CD14-positive monocyte (primary cell): ENCODE measurements at regions not wholly inside any gene's neighbourhood (a gene's known extent, or its start where the extent isn't known, plus 50 kb on each side); places are given as distances from the start of the nearest gene placed in this dataset.

Experiments
- DNase-seq, 3 donors: peaks; one replicate each; pipeline ENCODE4 v3.0.0-alpha.2; 2011 to 2022
- H2AFZ ChIP-seq: 2 replicates; pipeline ENCODE4 v1.6.0; 2012; ENCODE audit warnings: mild to moderate bottlenecking, low read depth, low read length, inconsistent platforms; ENCODE audit not compliant: insufficient read depth, poor library complexity, severe bottlenecking
- H3K27ac ChIP-seq, 2 donors: 1 replicate in 1 of 2; 2 replicates in 1 of 2; pipeline ENCODE4 v1.5.1; 2012 to 2013; ENCODE audit warnings: low read length in 2 of 2, control low read depth in 1 of 2, inconsistent platforms in 1 of 2, low read depth in 1 of 2, mild to moderate bottlenecking in 1 of 2
- H3K27me3 ChIP-seq, 2 donors: one replicate each; pipeline versions ENCODE4 v1.6.0 to v1.6.1; 2011 to 2013; ENCODE audit warnings: low read length in 2 of 2; ENCODE audit not compliant: control insufficient read depth in 2 of 2, insufficient read depth in 2 of 2
- H3K36me3 ChIP-seq, 2 donors: replicated peaks in 1 of 2; 1 replicate in 1 of 2; 2 replicates in 1 of 2; pipeline versions ENCODE4 v1.5.1 to v1.6.1; 2012 to 2013; ENCODE audit warnings: low read length in 2 of 2, control low read depth in 1 of 2, inconsistent platforms in 1 of 2, mild to moderate bottlenecking in 1 of 2; ENCODE audit not compliant: insufficient read depth in 2 of 2, control insufficient read depth in 1 of 2
- H3K4me1 ChIP-seq, 2 donors: 1 replicate in 1 of 2; 2 replicates in 1 of 2; pipeline versions ENCODE4 v1.5.1 to v1.6.1; 2012 to 2013; ENCODE audit warnings: low read length in 2 of 2, control low read depth in 1 of 2, inconsistent platforms in 1 of 2, mild to moderate bottlenecking in 1 of 2, moderate library complexity in 1 of 2; ENCODE audit not compliant: insufficient read depth in 2 of 2, control insufficient read depth in 1 of 2
- H3K4me2 ChIP-seq: replicated peaks from 2 replicates; pipeline ENCODE3; 2012; ENCODE audit warnings: low read length, moderate library complexity, mild to moderate bottlenecking; ENCODE audit not compliant: poor library complexity, severe bottlenecking; ENCODE audit errors: extremely low read depth
- H3K4me3 ChIP-seq, 3 experiments: fragments of 200-600 bp in 1 of 3; sonication (generic) in 1 of 3; replicated peaks in 1 of 3; 1 replicate in 2 of 3; 2 replicates in 1 of 3; pipeline ENCODE4 v1.5.1; 2011 to 2013; ENCODE audit warnings: low read length in 3 of 3, mild to moderate bottlenecking in 3 of 3, control low read depth in 2 of 3, low read depth in 2 of 3, inconsistent platforms in 1 of 3, moderate library complexity in 1 of 3
- H3K79me2 ChIP-seq: 2 replicates; pipeline ENCODE4 v1.6.0; 2012; ENCODE audit warnings: mild to moderate bottlenecking, control low read depth, inconsistent platforms, low read length, moderate library complexity; ENCODE audit not compliant: insufficient read depth
- H3K9ac ChIP-seq: 2 replicates; pipeline ENCODE4 v1.6.0; 2017; ENCODE audit warnings: low read length, mild to moderate bottlenecking; ENCODE audit not compliant: insufficient read depth, poor library complexity, severe bottlenecking
- H3K9me3 ChIP-seq, 2 donors: replicated peaks in 1 of 2; 1 replicate in 1 of 2; 2 replicates in 1 of 2; pipeline versions ENCODE4 v1.5.1 to v1.6.1; 2012 to 2013; ENCODE audit warnings: low read length in 2 of 2, control low read depth in 1 of 2; ENCODE audit not compliant: control insufficient read depth in 1 of 2, insufficient read depth in 1 of 2
- H4K20me1 ChIP-seq: 2 replicates; pipeline ENCODE4 v1.6.0; 2012; ENCODE audit warnings: mild to moderate bottlenecking, low read length, control low read depth, moderate library complexity; ENCODE audit not compliant: insufficient read depth
- H3K27ac Mint-ChIP-seq, 7 donors: one replicate each; pipeline ENCODE4 v1.8.0; 2020; ENCODE audit warnings: mild to moderate bottlenecking in 7 of 7, mixed read lengths in 7 of 7, moderate library complexity in 6 of 7, inconsistent platforms in 2 of 7
- H3K27me3 Mint-ChIP-seq, 3 donors: one replicate each; pipeline ENCODE4 v1.8.0; 2021 to 2022; ENCODE audit warnings: low read depth in 3 of 3, mild to moderate bottlenecking in 3 of 3, mixed read lengths in 3 of 3, moderate library complexity in 3 of 3, inconsistent platforms in 1 of 3
- H3K36me3 Mint-ChIP-seq, 2 donors: one replicate each; pipeline ENCODE4 v1.8.0; 2020; ENCODE audit warnings: mixed read lengths in 2 of 2, inconsistent platforms in 1 of 2, mild to moderate bottlenecking in 1 of 2
- H3K4me1 Mint-ChIP-seq: one replicate; pipeline ENCODE4 v1.8.0; 2020; ENCODE audit warnings: mild to moderate bottlenecking, mixed read lengths
- H3K4me3 Mint-ChIP-seq, 2 donors: one replicate each; pipeline ENCODE4 v1.8.0; 2020; ENCODE audit warnings: mild to moderate bottlenecking in 2 of 2, mixed read lengths in 2 of 2, moderate library complexity in 1 of 2
- H3K9me3 Mint-ChIP-seq, 7 donors: one replicate each; pipeline ENCODE4 v1.8.0; 2020 to 2022; ENCODE audit warnings: mixed read lengths in 7 of 7, mild to moderate bottlenecking in 6 of 7, moderate library complexity in 6 of 7, inconsistent platforms in 2 of 7
- WGBS: methylation state at CpG from one replicate; pipeline ENCODE4 v1.1.5; 2013; ENCODE audit warnings: missing lambda C conversion rate; ENCODE audit not compliant: insufficient coverage; 5-methylcytosine and 5-hydroxymethylcytosine counted together
- intact Hi-C, 2 donors: fragments of 100-400 bp; cut with micrococcal nuclease; formaldehyde crosslinking; loops; one replicate each; pipeline versions ENCODE4 v1.15.0 to v1.15.1; 2023
- TF ChIP-seq, protein P1 (sequence below): fragments of 200-600 bp; IDR thresholded peaks from one replicate; pipeline ENCODE4 v1.8.0; 2022; ENCODE audit warnings: antibody characterized with exemption, mild to moderate bottlenecking

DNA sequence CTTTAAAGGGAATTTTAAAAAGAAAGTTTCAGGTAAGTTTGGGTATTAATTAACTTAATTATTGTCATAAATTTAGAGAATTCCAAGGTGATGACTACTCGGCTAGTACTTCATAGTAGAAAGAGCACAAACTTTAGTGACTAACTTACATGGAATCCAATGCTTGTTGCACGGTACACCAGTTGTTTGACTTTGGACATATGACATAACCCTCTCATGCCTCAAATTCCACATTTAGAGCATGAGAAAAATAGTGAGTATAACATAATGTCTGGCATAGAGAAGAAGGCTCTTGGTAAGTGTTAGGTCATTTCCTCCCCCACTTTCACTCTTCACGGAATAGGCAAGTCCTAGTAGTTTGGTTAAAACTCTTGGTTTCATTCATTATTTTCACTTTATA is 1249.4 kb upstream of the SLC10A2 start:
- peaks cover 0 to 4% (median 2%) of the 10 kb centered on the region in 7 donors for H3K9me3 Mint-ChIP-seq
- DNase-seq: no peak
- Histone ChIP-seq H3K36me3 (no peaks in the 10 kb centered on the region), H3K4me1 (no peaks in the 10 kb centered on the region), H3K9me3 (no peaks in the 10 kb centered on the region), H4K20me1 (no peaks in the 10 kb centered on the region), H3K9ac (no peak overlapping the region), H3K27me3 (no peaks in the 10 kb centered on the region), H3K79me2 (no peaks in the 10 kb centered on the region), H3K27ac (no peak overlapping the region), H3K4me2 (no peak overlapping the region), H2AFZ (no peak overlapping the region), H3K4me3 (no peak overlapping the region)
- H3K36me3 Mint-ChIP-seq: no peaks in the 10 kb centered on the region
- H3K27me3 Mint-ChIP-seq: no peaks in the 10 kb centered on the region
- no peaks in the 10 kb centered on the region for H3K4me1 Mint-ChIP-seq
- H3K27ac Mint-ChIP-seq: no peak overlapping the region
- TF ChIP-seq, protein P1, sequence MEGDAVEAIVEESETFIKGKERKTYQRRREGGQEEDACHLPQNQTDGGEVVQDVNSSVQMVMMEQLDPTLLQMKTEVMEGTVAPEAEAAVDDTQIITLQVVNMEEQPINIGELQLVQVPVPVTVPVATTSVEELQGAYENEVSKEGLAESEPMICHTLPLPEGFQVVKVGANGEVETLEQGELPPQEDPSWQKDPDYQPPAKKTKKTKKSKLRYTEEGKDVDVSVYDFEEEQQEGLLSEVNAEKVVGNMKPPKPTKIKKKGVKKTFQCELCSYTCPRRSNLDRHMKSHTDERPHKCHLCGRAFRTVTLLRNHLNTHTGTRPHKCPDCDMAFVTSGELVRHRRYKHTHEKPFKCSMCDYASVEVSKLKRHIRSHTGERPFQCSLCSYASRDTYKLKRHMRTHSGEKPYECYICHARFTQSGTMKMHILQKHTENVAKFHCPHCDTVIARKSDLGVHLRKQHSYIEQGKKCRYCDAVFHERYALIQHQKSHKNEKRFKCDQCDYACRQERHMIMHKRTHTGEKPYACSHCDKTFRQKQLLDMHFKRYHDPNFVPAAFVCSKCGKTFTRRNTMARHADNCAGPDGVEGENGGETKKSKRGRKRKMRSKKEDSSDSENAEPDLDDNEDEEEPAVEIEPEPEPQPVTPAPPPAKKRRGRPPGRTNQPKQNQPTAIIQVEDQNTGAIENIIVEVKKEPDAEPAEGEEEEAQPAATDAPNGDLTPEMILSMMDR: no peak
- intact Hi-C loops: no loop called here
- WGBS: no CpG with 5 or more reads among the region's 3 CpGs
- no peak overlapping the region for H3K4me3 Mint-ChIP-seq

DNA sequence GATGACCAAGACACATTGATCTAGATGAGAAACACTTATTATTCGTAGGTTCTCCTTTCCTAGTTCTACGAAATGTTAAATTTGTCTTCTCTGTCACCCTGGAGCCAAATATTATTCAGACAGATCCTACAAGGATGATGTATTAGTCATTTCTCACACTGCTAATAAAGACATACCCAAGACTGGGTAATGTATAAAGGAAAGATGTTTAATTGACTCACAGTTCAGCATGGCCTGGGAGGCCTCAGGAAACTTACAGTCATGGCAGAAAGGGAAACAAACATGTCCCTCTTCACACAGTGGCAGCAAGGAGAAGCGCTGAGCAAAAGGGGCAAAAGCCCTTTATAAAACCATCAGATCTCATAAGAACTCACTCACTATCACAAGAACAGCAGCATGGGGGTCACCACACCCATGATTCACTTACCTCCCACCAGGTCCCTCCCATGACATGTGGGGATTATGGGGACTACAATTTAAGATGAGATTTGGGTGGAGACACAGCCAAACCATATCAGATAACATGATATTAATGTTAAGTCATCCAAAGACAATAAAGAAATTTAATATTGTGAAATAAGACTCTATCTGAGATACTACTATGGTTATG is 1248.8 kb upstream of the SLC10A2 start:
- no peak overlapping the region for H3K27ac Mint-ChIP-seq
- no peaks in the 10 kb centered on the region for H3K4me1 ChIP-seq
- no peaks in the 10 kb centered on the region for H3K4me1 Mint-ChIP-seq
- no peak for DNase-seq
- H3K4me3 ChIP-seq: no peak overlapping the region
- no peaks in the 10 kb centered on the region for H3K27me3 ChIP-seq
- no peaks in the 10 kb centered on the region for H3K36me3 Mint-ChIP-seq
- no peak overlapping the region for H3K4me2 ChIP-seq
- no peak overlapping the region for H3K4me3 Mint-ChIP-seq
- no peaks in the 10 kb centered on the region for H4K20me1 ChIP-seq
- 80% methylated on average over 1 of the region's 3 CpGs for WGBS
- no peaks in the 10 kb centered on the region for H3K79me2 ChIP-seq
- intact Hi-C loops: no loop called here
- H3K27me3 Mint-ChIP-seq: no peaks in the 10 kb centered on the region
- no peaks in the 10 kb centered on the region for H3K36me3 ChIP-seq
- H3K9me3 Mint-ChIP-seq: peaks cover 0 to 4% (median 2%) of the 10 kb centered on the region in 7 donors
- TF ChIP-seq, protein P1: no peak
- no peaks in the 10 kb centered on the region for H3K9me3 ChIP-seq
- no peak overlapping the region for H3K27ac ChIP-seq
- no peak overlapping the region for H3K9ac ChIP-seq
- no peak overlapping the region for H2AFZ ChIP-seq
